Pancreas (tissue), 10 donors: ENCODE measurements at regions not wholly inside any gene's neighbourhood (a gene's known extent, or its start where the extent isn't known, plus 50 kb on each side); places are given as distances from the start of the nearest gene placed in this dataset.

ENCODE experiments used
- ATAC-seq, 4 donors: fragments of 200-7000 bp; cut with Tn5 transposase; one replicate each; pipeline versions ENCODE4 v1.8.0 to v1.9.1; 2020; ENCODE audit warnings: mild to moderate bottlenecking in 4 of 4, moderate library complexity in 4 of 4
- DNase-seq, 6 donors: peaks; one replicate each; pipeline ENCODE4 v3.0.0-alpha.2; 2020
- FAIRE-seq: peaks from 2 replicates; lab custom pipeline; 2012; peaks lifted over from hg19 to GRCh38; lab: Jason Lieb, UNC
- H3K27ac ChIP-seq, 4 donors: fragments of 200-600 bp; sonication (generic); 1 replicate in 3 of 4; 2 replicates in 1 of 4; pipeline versions ENCODE4 v1.5.0 to v1.8.0; 2020
- H3K27me3 ChIP-seq, 4 donors: fragments of 200-600 bp; one replicate each; pipeline ENCODE4 v1.8.0; 2021
- H3K36me3 ChIP-seq, 3 donors: fragments of 200-600 bp; sonication (generic) in 1 of 3; one replicate each; pipeline versions ENCODE4 v1.5.0 to v1.8.0; 2020 to 2021
- H3K4me1 ChIP-seq, 3 donors: fragments of 200-600 bp; one replicate each; pipeline ENCODE4 v1.8.0; 2021
- H3K4me3 ChIP-seq, 4 donors: fragments of 200-600 bp; sonication (generic) in 2 of 4; one replicate each; pipeline versions ENCODE4 v1.5.0 to v1.8.0; 2020 to 2021
- H3K9me3 ChIP-seq, 4 donors: fragments of 200-600 bp; one replicate each; pipeline ENCODE4 v1.8.0; 2021
- CTCF ChIP-seq, 4 donors: fragments of 200-600 bp; sonication (generic) in 3 of 4; IDR thresholded peaks; one replicate each; pipeline versions ENCODE4 v1.5.0 to v1.8.0; 2021; ENCODE audit warnings: antibody characterized with exemption in 4 of 4
- WGBS, 2 donors: extraction: QIAGEN DNeasy Blood & Tissue Kit; methylation state at CpG; one replicate each; pipeline ENCODE4 v1.1.7; 2013; 5-methylcytosine and 5-hydroxymethylcytosine counted together
- intact Hi-C, 3 donors: fragments of 100-400 bp; cut with DNase I; formaldehyde crosslinking; loops; one replicate each; pipeline versions ENCODE4 v1.11.1 to v1.14.2; 2022
- donor health status: healthy with polysubstance abuse.
- donor health status: DM: no; HTN: no; CAD: no; lungs with moderate emphysema.
- donor health status: DM: no; HTN: no; CAD: no.
- donor health status: control.
- donor health status: control.
- donor health status: Bipolar disorder and iron deficiency.
- donor health status: DM: yes; HTN: yes; CAD: no.
- donor health status: DM: no; HTN: no; CAD: no.
- donor health status: DM: no; HTN: no; CAD: no.
- donor health status: DM: yes; HTN: yes; CAD: no.

GRCh38 chr11:43561832-43562231 is 118.7 kb upstream of the HSD17B12 start:
- peaks cover 0 to 5% (median 2%) of the 10 kb centered on the region in 4 donors for H3K27me3 ChIP-seq
- no peaks in the 10 kb centered on the region for H3K4me1 ChIP-seq
- intact Hi-C loops, result no loop called here
- 54 to 57% methylated on average over 3 of the region's 3 CpGs for WGBS, 2 donors
- no peak overlapping the region for H3K27ac ChIP-seq
- H3K9me3 ChIP-seq, result no peaks in the 10 kb centered on the region
- no peak overlapping the region for H3K4me3 ChIP-seq
- ATAC-seq (no peak), DNase-seq (no peak), FAIRE-seq (no peak)
- no peak for TF ChIP-seq CTCF (IDR thresholded peaks at IDR 0.05)
- no peaks in the 10 kb centered on the region for H3K36me3 ChIP-seq

- peak in 3 of 4 donors; percentile 75 to 80 (median 77) for ATAC-seq
- WGBS, 2 donors, result 16 to 17% methylated on average over 5 of the region's 5 CpGs
- FAIRE-seq, result no peak
- no peaks in the 10 kb centered on the region for H3K36me3 ChIP-seq
- H3K4me1 ChIP-seq, result no peaks in the 10 kb centered on the region
- intact Hi-C loops, result no loop called here
- no peak for DNase-seq
- TF ChIP-seq CTCF (IDR thresholded peaks at IDR 0.05), result peak; percentile 33 to 58 (median 55)
- peaks cover 0 to 6% (median 0%) of the 10 kb centered on the region in 4 donors for H3K27me3 ChIP-seq
- H3K4me3 ChIP-seq, result no peak overlapping the region
- H3K9me3 ChIP-seq, result no peaks in the 10 kb centered on the region
- no peak overlapping the region for H3K27ac ChIP-seq
These were observed 113.1 kb upstream of the HSD17B12 start for GRCh38 chr11:43567396-43567975.

GRCh38 chr11:43573233-43573632 is 107.3 kb upstream of the HSD17B12 start:
- FAIRE-seq, result no peak
- WGBS, 2 donors, result 9% methylated on average over 6 of the region's 6 CpGs

GRCh38 chr11:43573873-43574272 is 106.7 kb upstream of the HSD17B12 start:
- ATAC-seq (no peak), FAIRE-seq (no peak), DNase-seq (no peak)
- H3K9me3 ChIP-seq, result no peaks in the 10 kb centered on the region
- intact Hi-C loops, result no loop called here
- H3K27ac ChIP-seq, result no peak overlapping the region
- peaks cover 0 to 42% (median 0%) of the 10 kb centered on the region in 4 donors for H3K27me3 ChIP-seq
- H3K4me1 ChIP-seq, result peaks cover 7 to 11% (median 9%) of the 10 kb centered on the region in 3 donors
- H3K4me3 ChIP-seq, result no peak overlapping the region
- no peaks in the 10 kb centered on the region for H3K36me3 ChIP-seq
- TF ChIP-seq CTCF (IDR thresholded peaks at IDR 0.05), result no peak
- WGBS, 2 donors, result 32% methylated on average over 5 of the region's 5 CpGs

More at GRCh38 chr11:43573233-43573632, 107.3 kb upstream of the HSD17B12 start:
- Histone ChIP-seq H3K36me3 (no peaks in the 10 kb centered on the region), H3K4me1 (peaks cover 7 to 11% (median 9%) of the 10 kb centered on the region in 3 donors), H3K27ac (no peak overlapping the region), H3K4me3 (no peak overlapping the region), H3K27me3 (peaks cover 0 to 42% (median 0%) of the 10 kb centered on the region in 4 donors), H3K9me3 (no peaks in the 10 kb centered on the region)
- no peak for TF ChIP-seq CTCF (IDR thresholded peaks at IDR 0.05)
- DNase-seq (no peak), ATAC-seq (no peak)
- intact Hi-C loops, result no loop called here

- no peak overlapping the region for H3K4me3 ChIP-seq
- no peaks in the 10 kb centered on the region for H3K9me3 ChIP-seq
- no peaks in the 10 kb centered on the region for H3K36me3 ChIP-seq
- H3K4me1 ChIP-seq, result peaks cover 7 to 11% (median 9%) of the 10 kb centered on the region in 3 donors
- DNase-seq (no peak), FAIRE-seq (no peak), ATAC-seq (no peak)
- no peak overlapping the region for H3K27ac ChIP-seq
- intact Hi-C loops, result no loop called here
- WGBS, 2 donors, result 20 to 50% methylated on average over 1 of the region's 1 CpG
- peaks cover 0 to 42% (median 0%) of the 10 kb centered on the region in 4 donors for H3K27me3 ChIP-seq
- TF ChIP-seq CTCF (IDR thresholded peaks at IDR 0.05), result no peak
These were observed 106.1 kb upstream of the HSD17B12 start for GRCh38 chr11:43574411-43574810.
